ENCODE measurements at regions not wholly inside any gene's neighbourhood (a gene's known extent, or its start where the extent isn't known, plus 50 kb on each side); places are given as distances from the start of the nearest gene placed in this dataset.

DNA sequence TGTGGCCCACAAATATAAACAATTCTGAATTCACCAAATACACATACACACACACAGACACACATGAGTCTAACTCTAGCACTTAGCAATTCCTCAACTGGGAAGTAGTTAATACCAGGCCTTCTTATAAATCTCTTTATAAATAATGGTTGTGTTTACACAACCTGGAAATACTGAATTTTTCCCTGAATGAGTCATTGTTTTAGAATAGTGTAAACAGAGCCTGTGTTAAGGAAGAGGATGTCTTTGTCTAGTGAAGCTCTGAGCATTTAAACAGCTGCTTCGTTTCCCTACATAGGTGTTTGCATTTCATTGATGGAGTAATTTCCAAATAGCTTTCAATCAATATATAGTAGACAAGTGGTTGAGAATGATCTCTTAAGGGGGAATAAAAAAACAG, 218.8 kb downstream of the BTG1 start:
- TF ChIP-seq, protein P1, sequence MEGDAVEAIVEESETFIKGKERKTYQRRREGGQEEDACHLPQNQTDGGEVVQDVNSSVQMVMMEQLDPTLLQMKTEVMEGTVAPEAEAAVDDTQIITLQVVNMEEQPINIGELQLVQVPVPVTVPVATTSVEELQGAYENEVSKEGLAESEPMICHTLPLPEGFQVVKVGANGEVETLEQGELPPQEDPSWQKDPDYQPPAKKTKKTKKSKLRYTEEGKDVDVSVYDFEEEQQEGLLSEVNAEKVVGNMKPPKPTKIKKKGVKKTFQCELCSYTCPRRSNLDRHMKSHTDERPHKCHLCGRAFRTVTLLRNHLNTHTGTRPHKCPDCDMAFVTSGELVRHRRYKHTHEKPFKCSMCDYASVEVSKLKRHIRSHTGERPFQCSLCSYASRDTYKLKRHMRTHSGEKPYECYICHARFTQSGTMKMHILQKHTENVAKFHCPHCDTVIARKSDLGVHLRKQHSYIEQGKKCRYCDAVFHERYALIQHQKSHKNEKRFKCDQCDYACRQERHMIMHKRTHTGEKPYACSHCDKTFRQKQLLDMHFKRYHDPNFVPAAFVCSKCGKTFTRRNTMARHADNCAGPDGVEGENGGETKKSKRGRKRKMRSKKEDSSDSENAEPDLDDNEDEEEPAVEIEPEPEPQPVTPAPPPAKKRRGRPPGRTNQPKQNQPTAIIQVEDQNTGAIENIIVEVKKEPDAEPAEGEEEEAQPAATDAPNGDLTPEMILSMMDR (IDR thresholded peaks at IDR 0.05) = no peak
- TF ChIP-seq POLR2AphosphoS5 (IDR thresholded peaks at IDR 0.05; ENCODE audit: insufficient read depth in 1 of 2, low read depth in 1 of 2) = peak in 1 of 2 donors; percentile 89
